ENCODE measurements at regions not wholly inside any gene's neighbourhood (a gene's known extent, or its start where the extent isn't known, plus 50 kb on each side); places are given as distances from the start of the nearest gene placed in this dataset.

DNA sequence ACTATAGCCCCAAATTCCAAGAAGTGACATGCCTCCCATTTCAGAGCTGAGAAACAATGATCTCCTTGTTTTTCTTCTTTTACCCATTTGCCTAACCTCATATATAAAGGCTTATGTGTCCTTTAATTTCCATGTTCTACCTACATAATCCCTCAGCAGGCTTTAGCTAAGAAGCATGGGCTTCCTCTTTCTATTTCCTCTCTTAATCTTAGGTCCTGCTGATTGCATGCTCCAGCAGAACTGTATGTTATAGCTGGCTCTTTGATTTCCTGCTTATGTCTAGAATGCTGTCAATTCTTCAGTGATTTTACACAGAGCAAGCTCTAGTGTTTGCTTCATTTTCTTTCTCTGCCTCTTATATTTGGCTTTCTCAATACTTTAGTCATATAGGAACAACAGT is 151.7 kb upstream of the COX10 start:
- no peak for TF ChIP-seq POLR2A (IDR thresholded peaks at IDR 0.05; ENCODE audit: low read depth, low read length)
- no peak for TF ChIP-seq TAF1 (IDR thresholded peaks at IDR 0.05; ENCODE audit: low read depth, low read length)
